OCI-LY1 (cell line): ENCODE measurements at regions not wholly inside any gene's neighbourhood (a gene's known extent, or its start where the extent isn't known, plus 50 kb on each side); places are given as distances from the start of the nearest gene placed in this dataset.

Experiments
- CTCF ChIP-seq: fragments of 200-600 bp; sonication (generic), shearing (Covaris generic); IDR thresholded peaks from 2 replicates; pipeline ENCODE4 v1.5.1; 2017; ENCODE audit warnings: mild to moderate bottlenecking, antibody characterized with exemption, low read length, moderate library complexity, mixed read lengths
- EZH2 ChIP-seq: fragments of 200-600 bp; sonication (generic), shearing (Covaris generic); IDR thresholded peaks from 2 replicates; pipeline ENCODE4 v1.8.0; 2017; ENCODE audit warnings: borderline replicate concordance, mixed run types, mild to moderate bottlenecking, antibody characterized with exemption, low read length, moderate library complexity, mixed read lengths

- TF ChIP-seq CTCF (no peak), EZH2 (no peak)
Measured at GRCh38 chr13:111568290-111568689, 247.8 kb downstream of the TEX29 start.
